ENCODE measurements at regions not wholly inside any gene's neighbourhood (a gene's known extent, or its start where the extent isn't known, plus 50 kb on each side); places are given as distances from the start of the nearest gene placed in this dataset.

DNA sequence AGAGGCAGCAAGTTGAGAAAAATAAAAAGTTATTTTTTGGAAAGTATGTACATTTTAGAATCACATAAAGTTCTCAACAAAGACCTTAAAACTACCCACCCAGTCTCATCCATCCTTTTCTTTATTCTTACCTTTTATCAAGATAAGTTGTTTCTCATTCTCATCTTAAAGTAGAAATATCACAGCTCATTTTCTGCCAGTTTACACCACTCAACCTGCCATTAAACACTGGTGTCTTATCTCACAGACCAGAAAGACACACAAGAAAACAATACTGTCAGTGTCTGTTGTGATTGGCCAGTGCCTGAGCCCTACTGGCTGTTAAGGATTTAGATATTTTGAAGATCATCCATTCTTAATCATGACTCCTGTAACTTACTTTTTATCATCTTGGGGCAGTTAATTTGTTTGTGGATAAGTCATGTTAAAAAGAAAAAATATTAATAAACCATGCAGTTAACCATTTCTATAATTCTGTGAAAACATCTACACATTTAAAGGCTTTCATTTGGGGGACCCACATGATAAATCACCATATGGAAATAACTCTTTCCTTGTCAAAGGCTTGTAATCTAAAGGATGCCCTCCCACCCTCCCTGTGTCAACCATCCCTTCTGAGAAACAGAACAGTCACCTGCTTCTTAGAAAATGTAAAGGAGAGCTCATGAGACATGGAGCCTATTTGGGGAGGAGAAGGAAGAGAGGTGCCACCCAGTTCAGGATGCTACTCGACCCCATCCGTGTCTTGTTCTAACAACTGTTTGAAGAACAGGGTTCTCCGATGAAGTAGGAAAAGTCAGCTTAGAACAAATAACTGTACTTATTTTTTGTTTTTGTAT, 897.2 kb upstream of the INTU start:
- no peak for TF ChIP-seq CTCF (IDR thresholded peaks at IDR 0.05)
- TF ChIP-seq ZFX (IDR thresholded peaks at IDR 0.05; ENCODE audit: borderline replicate concordance), result no peak

All from 22Rv1 (cell line).